NB4 (cell line): ENCODE measurements at regions not wholly inside any gene's neighbourhood (a gene's known extent, or its start where the extent isn't known, plus 50 kb on each side); places are given as distances from the start of the nearest gene placed in this dataset.
"Not testable (repeated sequence)": the region's sequence is repeated elsewhere in the genome, so short reads cannot be mapped to it uniquely, and the experiment has no call there.

Experiments used
- MYC ChIP-seq: IDR thresholded peaks from 2 replicates; pipeline ENCODE4 v1.6.1; 2011; ENCODE audit warnings: low read depth, low read length
- POLR2A ChIP-seq: IDR thresholded peaks from 2 replicates; pipeline ENCODE4 v1.6.1; 2011; ENCODE audit warnings: mild to moderate bottlenecking; ENCODE audit not compliant: insufficient read length; ENCODE audit errors: extremely low read depth
- TF ChIP-seq, protein P1 (sequence below): IDR thresholded peaks from one replicate; pipeline ENCODE4 v1.5.1; 2012; ENCODE audit warnings: low read depth, low read length
- TF ChIP-seq, protein P2 (sequence below): IDR thresholded peaks from 2 replicates; pipeline ENCODE4 v1.6.1; 2011; ENCODE audit warnings: low read depth, low read length

- TF ChIP-seq, protein P1, sequence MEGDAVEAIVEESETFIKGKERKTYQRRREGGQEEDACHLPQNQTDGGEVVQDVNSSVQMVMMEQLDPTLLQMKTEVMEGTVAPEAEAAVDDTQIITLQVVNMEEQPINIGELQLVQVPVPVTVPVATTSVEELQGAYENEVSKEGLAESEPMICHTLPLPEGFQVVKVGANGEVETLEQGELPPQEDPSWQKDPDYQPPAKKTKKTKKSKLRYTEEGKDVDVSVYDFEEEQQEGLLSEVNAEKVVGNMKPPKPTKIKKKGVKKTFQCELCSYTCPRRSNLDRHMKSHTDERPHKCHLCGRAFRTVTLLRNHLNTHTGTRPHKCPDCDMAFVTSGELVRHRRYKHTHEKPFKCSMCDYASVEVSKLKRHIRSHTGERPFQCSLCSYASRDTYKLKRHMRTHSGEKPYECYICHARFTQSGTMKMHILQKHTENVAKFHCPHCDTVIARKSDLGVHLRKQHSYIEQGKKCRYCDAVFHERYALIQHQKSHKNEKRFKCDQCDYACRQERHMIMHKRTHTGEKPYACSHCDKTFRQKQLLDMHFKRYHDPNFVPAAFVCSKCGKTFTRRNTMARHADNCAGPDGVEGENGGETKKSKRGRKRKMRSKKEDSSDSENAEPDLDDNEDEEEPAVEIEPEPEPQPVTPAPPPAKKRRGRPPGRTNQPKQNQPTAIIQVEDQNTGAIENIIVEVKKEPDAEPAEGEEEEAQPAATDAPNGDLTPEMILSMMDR = not testable (repeated sequence)
- not testable (repeated sequence) for TF ChIP-seq POLR2A, MYC
- TF ChIP-seq, protein P2, sequence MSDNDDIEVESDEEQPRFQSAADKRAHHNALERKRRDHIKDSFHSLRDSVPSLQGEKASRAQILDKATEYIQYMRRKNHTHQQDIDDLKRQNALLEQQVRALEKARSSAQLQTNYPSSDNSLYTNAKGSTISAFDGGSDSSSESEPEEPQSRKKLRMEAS = not testable (repeated sequence)
Measured at GRCh38 chr2:228768141-228768540, 502.9 kb downstream of the PID1 start.
